NCI-H187 (cell line): ENCODE measurements at regions not wholly inside any gene's neighbourhood (a gene's known extent, or its start where the extent isn't known, plus 50 kb on each side); places are given as distances from the start of the nearest gene placed in this dataset.
"Not testable (repeated sequence)": the region's sequence is repeated elsewhere in the genome, so short reads cannot be mapped to it uniquely, and the experiment has no call there.

ENCODE experiments used
- DNase-seq, 2 experiments: peaks; one replicate each; lab custom pipeline; 2025; lab: John Stamatoyannopoulos, UW

GRCh38 chrX:21219208-21219607 lies 155.0 kb upstream of the CNKSR2 start:
- not testable (repeated sequence) for DNase-seq

- no peak for DNase-seq
Observed at GRCh38 chrX:21225643-21226042, 148.6 kb upstream of the CNKSR2 start.

- DNase-seq: not testable (repeated sequence)
Observed at GRCh38 chrX:21228974-21229373, 145.2 kb upstream of the CNKSR2 start.

- DNase-seq: no peak
Observed at GRCh38 chrX:21255032-21255618, 119.1 kb upstream of the CNKSR2 start.

GRCh38 chrX:21266949-21267348 lies 107.3 kb upstream of the CNKSR2 start:
- DNase-seq: no peak

- no peak for DNase-seq
Observed at GRCh38 chrX:21276736-21277433, 97.3 kb upstream of the CNKSR2 start.

GRCh38 chrX:21289232-21289631 lies 85.0 kb upstream of the CNKSR2 start:
- no peak for DNase-seq

- DNase-seq: no peak
Observed at GRCh38 chrX:21295246-21295820, 78.9 kb upstream of the CNKSR2 start.

GRCh38 chrX:21305799-21306336 lies 68.3 kb upstream of the CNKSR2 start:
- DNase-seq: no peak

GRCh38 chrX:21319323-21319722 lies 54.9 kb upstream of the CNKSR2 start:
- DNase-seq: no peak
